ENCODE measurements at regions not wholly inside any gene's neighbourhood (a gene's known extent, or its start where the extent isn't known, plus 50 kb on each side); places are given as distances from the start of the nearest gene placed in this dataset.

DNA sequence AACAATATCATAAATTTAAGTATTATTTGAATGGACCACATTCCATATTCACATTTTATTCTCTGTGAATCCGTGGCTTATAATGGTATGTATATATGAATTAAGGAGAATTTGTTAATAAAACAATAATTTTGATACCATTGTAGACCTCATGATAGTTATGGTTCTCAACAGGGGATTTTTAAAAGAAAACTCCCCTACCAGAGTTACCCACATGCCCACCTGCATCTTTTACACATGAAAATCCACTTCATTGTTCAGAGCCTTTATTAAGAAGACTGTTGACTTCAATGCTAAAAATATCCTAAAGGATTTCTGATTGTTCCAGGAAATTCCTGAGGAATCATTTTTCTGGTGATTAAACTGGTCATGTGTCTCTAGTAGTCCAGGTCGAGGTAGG lies 557.7 kb upstream of the MEF2C start:
- TF ChIP-seq EZH2 (IDR thresholded peaks at IDR 0.05; ENCODE audit: low read depth, low read length, severe bottlenecking) = no peak
- TF ChIP-seq, protein P1, sequence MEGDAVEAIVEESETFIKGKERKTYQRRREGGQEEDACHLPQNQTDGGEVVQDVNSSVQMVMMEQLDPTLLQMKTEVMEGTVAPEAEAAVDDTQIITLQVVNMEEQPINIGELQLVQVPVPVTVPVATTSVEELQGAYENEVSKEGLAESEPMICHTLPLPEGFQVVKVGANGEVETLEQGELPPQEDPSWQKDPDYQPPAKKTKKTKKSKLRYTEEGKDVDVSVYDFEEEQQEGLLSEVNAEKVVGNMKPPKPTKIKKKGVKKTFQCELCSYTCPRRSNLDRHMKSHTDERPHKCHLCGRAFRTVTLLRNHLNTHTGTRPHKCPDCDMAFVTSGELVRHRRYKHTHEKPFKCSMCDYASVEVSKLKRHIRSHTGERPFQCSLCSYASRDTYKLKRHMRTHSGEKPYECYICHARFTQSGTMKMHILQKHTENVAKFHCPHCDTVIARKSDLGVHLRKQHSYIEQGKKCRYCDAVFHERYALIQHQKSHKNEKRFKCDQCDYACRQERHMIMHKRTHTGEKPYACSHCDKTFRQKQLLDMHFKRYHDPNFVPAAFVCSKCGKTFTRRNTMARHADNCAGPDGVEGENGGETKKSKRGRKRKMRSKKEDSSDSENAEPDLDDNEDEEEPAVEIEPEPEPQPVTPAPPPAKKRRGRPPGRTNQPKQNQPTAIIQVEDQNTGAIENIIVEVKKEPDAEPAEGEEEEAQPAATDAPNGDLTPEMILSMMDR (IDR thresholded peaks at IDR 0.05; ENCODE audit: control extremely low read depth in 1 of 3, insufficient read depth in 1 of 3, low read depth in 1 of 3, low read length in 3 of 3) = no peak
